OCI-LY7 (cell line): ENCODE measurements at regions not wholly inside any gene's neighbourhood (a gene's known extent, or its start where the extent isn't known, plus 50 kb on each side); places are given as distances from the start of the nearest gene placed in this dataset.

Experiments
- EZH2phosphoT487 ChIP-seq: fragments of 200-600 bp; sonication (generic); IDR thresholded peaks from 2 replicates; pipeline ENCODE4 v1.6.1; 2018; ENCODE audit warnings: low read depth, borderline replicate concordance, mild to moderate bottlenecking, mixed run types, antibody characterized with exemption, low read length, moderate library complexity, mixed read lengths
- TF ChIP-seq, protein P1 (sequence below): fragments of 200-600 bp; sonication (generic); conservative IDR thresholded peaks from 2 replicates; pipeline ENCODE4 v1.5.1; 2014; ENCODE audit warnings: mild to moderate bottlenecking, antibody characterized with exemption, low read length, moderate library complexity, mixed read lengths

DNA sequence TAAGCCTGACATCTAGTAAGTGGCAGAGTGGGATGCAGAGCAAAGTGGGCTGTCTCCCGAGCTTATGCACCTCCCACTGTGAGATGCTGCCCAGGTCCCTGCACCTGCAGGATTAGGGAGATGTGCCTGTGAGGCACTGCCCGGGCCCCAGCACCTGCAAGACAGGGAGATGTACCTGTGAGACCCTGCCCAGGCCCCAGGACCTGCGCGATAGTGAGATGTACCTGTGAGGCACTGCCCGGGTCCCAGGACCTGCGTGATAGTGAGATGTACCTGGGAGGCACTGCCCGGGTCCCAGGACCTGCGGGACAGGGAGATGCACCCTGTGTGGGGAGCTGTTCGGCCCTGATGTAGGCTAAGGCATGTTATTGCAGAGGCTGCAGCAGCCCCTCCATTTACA, 622.8 kb downstream of the PTPRU start:
- TF ChIP-seq, protein P1, sequence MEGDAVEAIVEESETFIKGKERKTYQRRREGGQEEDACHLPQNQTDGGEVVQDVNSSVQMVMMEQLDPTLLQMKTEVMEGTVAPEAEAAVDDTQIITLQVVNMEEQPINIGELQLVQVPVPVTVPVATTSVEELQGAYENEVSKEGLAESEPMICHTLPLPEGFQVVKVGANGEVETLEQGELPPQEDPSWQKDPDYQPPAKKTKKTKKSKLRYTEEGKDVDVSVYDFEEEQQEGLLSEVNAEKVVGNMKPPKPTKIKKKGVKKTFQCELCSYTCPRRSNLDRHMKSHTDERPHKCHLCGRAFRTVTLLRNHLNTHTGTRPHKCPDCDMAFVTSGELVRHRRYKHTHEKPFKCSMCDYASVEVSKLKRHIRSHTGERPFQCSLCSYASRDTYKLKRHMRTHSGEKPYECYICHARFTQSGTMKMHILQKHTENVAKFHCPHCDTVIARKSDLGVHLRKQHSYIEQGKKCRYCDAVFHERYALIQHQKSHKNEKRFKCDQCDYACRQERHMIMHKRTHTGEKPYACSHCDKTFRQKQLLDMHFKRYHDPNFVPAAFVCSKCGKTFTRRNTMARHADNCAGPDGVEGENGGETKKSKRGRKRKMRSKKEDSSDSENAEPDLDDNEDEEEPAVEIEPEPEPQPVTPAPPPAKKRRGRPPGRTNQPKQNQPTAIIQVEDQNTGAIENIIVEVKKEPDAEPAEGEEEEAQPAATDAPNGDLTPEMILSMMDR, result no peak
- TF ChIP-seq EZH2phosphoT487, result no peak
